ENCODE measurements at regions not wholly inside any gene's neighbourhood (a gene's known extent, or its start where the extent isn't known, plus 50 kb on each side); places are given as distances from the start of the nearest gene placed in this dataset.

DNA sequence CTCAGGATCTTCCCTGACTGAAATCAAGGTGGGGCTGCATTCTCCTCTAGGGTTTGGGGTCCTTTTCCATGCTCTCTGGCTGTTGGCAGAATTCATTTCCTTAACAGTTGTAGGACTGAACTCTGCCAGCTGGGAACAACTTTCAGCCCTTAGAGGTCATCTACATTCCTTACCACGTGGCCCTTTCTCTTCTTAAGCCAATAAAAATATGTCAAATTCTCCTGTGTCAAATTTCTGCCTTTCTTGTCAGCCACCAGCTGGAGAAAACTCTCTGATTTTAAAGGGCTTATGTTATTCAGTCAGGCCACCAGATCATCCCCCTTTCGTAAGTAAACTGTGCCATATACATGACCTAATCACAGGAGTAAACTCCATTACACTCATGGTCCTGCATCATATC, 95.3 kb upstream of the IL6 start:
- TF ChIP-seq POLR2A (IDR thresholded peaks at IDR 0.05) (no peak), EP300 (IDR thresholded peaks at IDR 0.05) (no peak)
- TF ChIP-seq, protein P1, sequence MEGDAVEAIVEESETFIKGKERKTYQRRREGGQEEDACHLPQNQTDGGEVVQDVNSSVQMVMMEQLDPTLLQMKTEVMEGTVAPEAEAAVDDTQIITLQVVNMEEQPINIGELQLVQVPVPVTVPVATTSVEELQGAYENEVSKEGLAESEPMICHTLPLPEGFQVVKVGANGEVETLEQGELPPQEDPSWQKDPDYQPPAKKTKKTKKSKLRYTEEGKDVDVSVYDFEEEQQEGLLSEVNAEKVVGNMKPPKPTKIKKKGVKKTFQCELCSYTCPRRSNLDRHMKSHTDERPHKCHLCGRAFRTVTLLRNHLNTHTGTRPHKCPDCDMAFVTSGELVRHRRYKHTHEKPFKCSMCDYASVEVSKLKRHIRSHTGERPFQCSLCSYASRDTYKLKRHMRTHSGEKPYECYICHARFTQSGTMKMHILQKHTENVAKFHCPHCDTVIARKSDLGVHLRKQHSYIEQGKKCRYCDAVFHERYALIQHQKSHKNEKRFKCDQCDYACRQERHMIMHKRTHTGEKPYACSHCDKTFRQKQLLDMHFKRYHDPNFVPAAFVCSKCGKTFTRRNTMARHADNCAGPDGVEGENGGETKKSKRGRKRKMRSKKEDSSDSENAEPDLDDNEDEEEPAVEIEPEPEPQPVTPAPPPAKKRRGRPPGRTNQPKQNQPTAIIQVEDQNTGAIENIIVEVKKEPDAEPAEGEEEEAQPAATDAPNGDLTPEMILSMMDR (IDR thresholded peaks at IDR 0.05) = no peak
- Histone ChIP-seq H3K4me3 (no peak overlapping the region), H3K27me3 (no peaks in the 10 kb centered on the region), H3K36me3 (no peaks in the 10 kb centered on the region), H3K27ac (no peak overlapping the region), H3K9me3 (no peaks in the 10 kb centered on the region), H3K4me1 (ENCODE audit: insufficient read depth) (no peaks in the 10 kb centered on the region)
- WGBS, 3 donors = 47 to 55% (median 47%) methylated on average over 2 of the region's 2 CpGs
- DNase-seq = no peak
- intact Hi-C loops (cut with DNase I) = no loop called here

DNA sequence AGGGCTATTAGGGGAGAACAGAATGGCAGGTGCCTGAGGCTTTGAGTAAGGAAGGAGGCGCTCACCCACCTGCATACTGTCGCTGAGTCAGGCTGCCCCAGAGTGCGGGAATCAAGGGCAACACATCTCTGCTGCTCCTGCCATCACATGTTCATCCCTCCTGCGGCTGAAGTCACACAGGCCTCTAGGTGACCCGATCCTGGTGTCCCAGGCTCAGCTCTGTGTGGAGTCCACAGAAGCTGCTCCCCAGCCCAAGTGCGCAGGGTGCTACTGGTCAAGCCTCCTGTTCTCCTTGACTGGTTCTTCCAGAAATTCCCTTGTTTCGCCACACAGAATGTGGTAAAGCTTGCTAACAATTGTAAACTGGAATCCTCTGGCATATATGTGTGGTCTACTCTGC, 96.9 kb upstream of the IL6 start:
- no peak for DNase-seq
- intact Hi-C loops (cut with DNase I) = no loop called here
- Histone ChIP-seq H3K9me3 (no peaks in the 10 kb centered on the region), H3K27me3 (no peaks in the 10 kb centered on the region), H3K27ac (no peak overlapping the region), H3K4me3 (no peak overlapping the region), H3K36me3 (no peaks in the 10 kb centered on the region), H3K4me1 (ENCODE audit: insufficient read depth) (no peaks in the 10 kb centered on the region)
- WGBS, 3 donors = 96 to 98% (median 98%) methylated on average over 7 of the region's 7 CpGs
- TF ChIP-seq POLR2A (IDR thresholded peaks at IDR 0.05) = no peak
- TF ChIP-seq, protein P1 (IDR thresholded peaks at IDR 0.05) = no peak
- TF ChIP-seq EP300 (IDR thresholded peaks at IDR 0.05) = no peak

DNA sequence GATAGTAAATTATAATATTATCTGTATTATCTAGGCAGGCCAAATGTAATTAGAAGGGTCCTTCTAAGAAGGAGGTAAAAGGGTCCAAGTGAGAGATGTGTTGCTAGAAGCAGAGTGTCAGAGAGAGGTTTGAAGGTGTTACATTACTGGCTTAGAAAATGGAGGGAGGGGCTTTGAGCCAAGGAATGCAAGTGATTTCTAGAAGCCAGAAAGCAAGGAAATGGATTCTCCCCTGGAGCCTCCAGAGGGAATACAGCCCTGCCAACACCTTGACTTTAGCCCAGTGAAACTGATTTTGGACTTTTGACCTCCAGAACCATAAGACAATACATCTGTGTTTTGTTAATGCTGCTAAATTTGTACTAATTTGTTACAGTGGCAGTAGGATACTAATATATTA, 97.9 kb upstream of the IL6 start:
- TF ChIP-seq, protein P1 (IDR thresholded peaks at IDR 0.05) = no peak
- no peak for TF ChIP-seq POLR2A (IDR thresholded peaks at IDR 0.05)
- TF ChIP-seq EP300 (IDR thresholded peaks at IDR 0.05) = no peak
- no peaks in the 10 kb centered on the region for H3K4me1 ChIP-seq (ENCODE audit: insufficient read depth)
- no peak overlapping the region for H3K27ac ChIP-seq
- no peaks in the 10 kb centered on the region for H3K36me3 ChIP-seq
- no peak for DNase-seq
- intact Hi-C loops (cut with DNase I) = loop anchor here in 1 of 4 donors (5.0 kb wide), 1 partner anchor 807 kb away; no protein-coding TSS in a partner anchor
- no peak overlapping the region for H3K4me3 ChIP-seq
- H3K9me3 ChIP-seq = no peaks in the 10 kb centered on the region
- no peaks in the 10 kb centered on the region for H3K27me3 ChIP-seq

DNA sequence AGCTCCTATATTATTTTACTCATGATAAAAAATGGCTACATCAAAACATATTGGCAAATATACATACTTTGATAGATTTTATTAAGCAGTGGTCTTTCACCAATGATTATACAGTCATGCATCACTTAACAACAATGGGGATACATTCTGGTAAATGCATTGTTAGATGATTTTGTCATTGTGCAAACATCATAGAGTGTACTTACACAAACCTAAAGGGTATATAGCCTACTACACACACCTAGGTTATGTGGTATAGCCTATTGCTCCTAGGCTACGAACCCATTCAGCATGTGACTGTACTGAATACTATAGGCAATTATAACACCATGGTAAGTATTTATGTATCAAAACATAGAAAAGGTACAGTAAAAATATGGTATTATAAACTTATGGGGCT, 98.9 kb upstream of the IL6 start:
- no peaks in the 10 kb centered on the region for H3K4me1 ChIP-seq (ENCODE audit: insufficient read depth)
- H3K4me3 ChIP-seq = no peak overlapping the region
- H3K36me3 ChIP-seq = no peaks in the 10 kb centered on the region
- H3K27ac ChIP-seq = no peak overlapping the region
- intact Hi-C loops (cut with DNase I) = loop anchor here in 1 of 4 donors (5.0 kb wide), 1 partner anchor 806 kb away; no protein-coding TSS in a partner anchor
- TF ChIP-seq EP300 (IDR thresholded peaks at IDR 0.05) (no peak), POLR2A (IDR thresholded peaks at IDR 0.05) (no peak)
- TF ChIP-seq, protein P1 (IDR thresholded peaks at IDR 0.05) = no peak
- no peaks in the 10 kb centered on the region for H3K9me3 ChIP-seq
- no peak for DNase-seq
- no peaks in the 10 kb centered on the region for H3K27me3 ChIP-seq
- WGBS, 3 donors = 97 to 100% (median 98%) methylated on average over 1 of the region's 1 CpG

Measured in ovary (tissue), 7 donors.